HTR-8/SVneo (cell line): ENCODE measurements at regions not wholly inside any gene's neighbourhood (a gene's known extent, or its start where the extent isn't known, plus 50 kb on each side); places are given as distances from the start of the nearest gene placed in this dataset.

Source experiments
- DNase-seq: peaks from one replicate; pipeline ENCODE4 v3.0.0; 2011; ENCODE audit warnings: low spot score, mixed read lengths; ENCODE audit not compliant: insufficient read length
- FAIRE-seq: peaks from 2 replicates; lab custom pipeline; 2011; peaks lifted over from hg19 to GRCh38; lab: Jason Lieb, UNC

- FAIRE-seq (no peak), DNase-seq (no peak)
Observed at GRCh38 chr1:5376538-5377247, 615.5 kb downstream of the NPHP4 start.

DNA sequence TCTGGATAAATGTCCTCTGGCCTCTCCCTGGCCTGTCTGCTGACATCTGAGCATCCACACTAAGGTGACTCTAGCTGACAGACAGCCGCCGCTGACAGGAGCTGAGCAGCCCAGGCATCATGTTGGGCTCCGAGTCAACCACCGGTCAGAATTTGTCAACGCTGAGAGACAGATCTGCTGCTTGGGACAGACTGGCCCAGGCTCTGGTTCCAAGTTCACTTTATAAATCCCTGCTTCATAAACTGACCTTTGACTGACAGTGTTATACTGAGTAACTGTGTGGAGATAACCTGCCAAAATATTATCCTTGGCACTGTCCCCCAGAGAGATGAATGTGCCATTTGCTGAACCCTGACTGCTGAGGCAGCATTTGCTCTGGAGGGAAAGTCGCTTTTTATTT lies 616.7 kb downstream of the NPHP4 start:
- DNase-seq (no peak), FAIRE-seq (no peak)

GRCh38 chr1:5374192-5374591 lies 618.0 kb downstream of the NPHP4 start:
- FAIRE-seq (no peak), DNase-seq (no peak)

- DNase-seq (no peak), FAIRE-seq (no peak)
Observed at GRCh38 chr1:5373281-5373680, 618.9 kb downstream of the NPHP4 start.

DNA sequence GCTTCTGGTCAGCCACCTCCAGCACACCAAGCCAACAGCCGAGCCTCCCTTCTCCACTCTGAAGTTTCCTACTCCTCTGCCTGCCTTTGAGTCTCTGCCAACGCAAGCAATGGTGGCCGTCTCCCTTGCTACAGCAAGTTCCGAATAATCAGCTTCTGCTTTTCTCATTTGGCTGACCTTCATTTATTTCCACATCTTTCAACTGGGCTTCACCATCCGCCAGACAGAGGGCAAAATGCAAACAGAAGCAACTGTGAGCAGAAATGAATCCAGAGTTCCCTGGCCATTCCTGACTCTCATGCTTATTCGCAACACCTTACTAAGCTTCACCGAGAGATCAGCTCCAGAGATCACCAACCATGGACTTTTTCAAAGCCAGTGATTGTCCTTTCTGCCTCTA lies 621.0 kb downstream of the NPHP4 start:
- no peak for DNase-seq
- no peak for FAIRE-seq

DNA sequence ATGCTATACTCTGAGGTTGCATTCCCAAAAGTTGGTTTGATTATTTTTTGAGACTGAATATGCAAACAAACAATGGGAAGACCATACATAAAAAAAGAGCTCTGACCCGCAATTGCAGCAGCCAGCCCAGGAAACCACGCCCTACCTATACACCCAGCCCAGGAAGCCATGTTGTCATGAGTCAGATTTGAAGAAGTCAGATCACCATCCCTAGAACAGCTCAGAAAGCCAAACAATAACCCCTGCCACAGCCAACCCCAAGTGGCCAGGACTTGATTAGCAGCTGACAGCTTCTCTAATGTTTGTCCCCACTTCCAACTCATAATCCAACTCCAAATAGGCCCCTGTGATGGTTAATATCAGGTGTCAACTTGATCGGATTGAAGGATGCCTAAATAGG lies 621.9 kb downstream of the NPHP4 start:
- DNase-seq (no peak), FAIRE-seq (no peak)

- FAIRE-seq (no peak), DNase-seq (no peak)
Observed at GRCh38 chr1:5369223-5369622, 623.0 kb downstream of the NPHP4 start.

- DNase-seq (no peak), FAIRE-seq (no peak)
Observed at GRCh38 chr1:5368201-5368600, 624.0 kb downstream of the NPHP4 start.

- FAIRE-seq, result no peak
- DNase-seq, result no peak
Observed at GRCh38 chr1:5367306-5367705, 624.9 kb downstream of the NPHP4 start.

GRCh38 chr1:5365751-5366150 lies 626.5 kb downstream of the NPHP4 start:
- FAIRE-seq (no peak), DNase-seq (no peak)

DNA sequence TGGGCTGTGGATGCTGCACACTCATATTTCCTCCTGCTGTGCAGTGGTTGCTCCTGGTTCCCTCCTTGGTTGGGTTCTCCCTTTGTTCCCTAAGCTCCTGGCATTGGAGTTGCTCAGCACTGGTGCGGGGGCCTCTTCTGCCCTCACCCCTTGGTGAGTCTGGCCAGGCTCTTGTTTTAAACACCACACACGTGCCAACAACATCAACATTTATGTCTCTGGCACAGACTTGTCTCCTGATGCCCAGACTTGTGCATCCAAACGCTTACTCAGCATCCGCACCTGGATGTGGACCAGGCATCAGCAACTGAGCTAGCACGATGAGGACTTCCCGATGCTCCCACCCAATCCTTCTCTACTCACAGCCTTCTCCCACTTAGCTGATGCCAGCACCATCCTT lies 627.6 kb downstream of the NPHP4 start:
- FAIRE-seq, result no peak
- no peak for DNase-seq

- DNase-seq (no peak), FAIRE-seq (no peak)
Observed at GRCh38 chr1:5354681-5355080, 637.5 kb downstream of the NPHP4 start.

DNA sequence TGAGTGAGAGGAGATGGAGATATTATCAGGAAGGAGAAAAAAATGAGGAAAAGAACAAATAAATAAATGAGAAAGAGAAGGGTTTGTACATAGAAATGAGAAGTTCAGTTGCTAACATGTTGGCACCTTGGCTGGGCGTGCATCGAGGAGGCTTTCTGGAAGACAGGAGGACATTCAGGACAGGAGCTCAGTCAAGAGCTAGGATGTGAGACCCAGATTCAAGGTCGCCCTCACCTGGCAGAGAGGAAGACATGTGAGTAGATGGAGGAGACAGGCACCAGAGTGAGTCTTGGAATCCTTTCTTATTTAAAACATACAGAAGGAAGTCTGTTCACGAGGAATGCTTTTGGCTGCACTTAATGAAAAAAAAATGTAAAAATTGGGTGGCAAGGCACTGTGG lies 640.9 kb downstream of the NPHP4 start:
- FAIRE-seq (no peak), DNase-seq (no peak)

DNA sequence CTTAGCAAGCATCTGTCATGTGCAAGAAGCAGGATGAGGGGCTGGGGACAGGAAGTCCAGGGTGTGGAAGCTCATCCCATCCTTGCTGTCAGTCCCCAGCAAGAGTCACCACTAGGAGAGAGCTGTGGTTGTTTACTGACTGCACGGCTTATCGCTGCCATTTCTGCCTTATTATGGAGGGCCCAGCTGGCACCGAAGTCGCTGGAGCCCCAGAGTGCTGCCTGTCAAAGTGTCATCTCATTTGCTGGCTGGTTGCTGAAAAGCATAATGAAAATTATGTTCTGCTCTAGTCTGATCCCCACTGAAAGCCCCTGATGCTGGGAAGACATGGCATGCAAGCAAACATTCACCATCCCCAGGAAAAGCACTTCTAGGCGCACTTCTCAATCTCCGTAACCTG lies 642.7 kb downstream of the NPHP4 start:
- DNase-seq (no peak), FAIRE-seq (no peak)

DNA sequence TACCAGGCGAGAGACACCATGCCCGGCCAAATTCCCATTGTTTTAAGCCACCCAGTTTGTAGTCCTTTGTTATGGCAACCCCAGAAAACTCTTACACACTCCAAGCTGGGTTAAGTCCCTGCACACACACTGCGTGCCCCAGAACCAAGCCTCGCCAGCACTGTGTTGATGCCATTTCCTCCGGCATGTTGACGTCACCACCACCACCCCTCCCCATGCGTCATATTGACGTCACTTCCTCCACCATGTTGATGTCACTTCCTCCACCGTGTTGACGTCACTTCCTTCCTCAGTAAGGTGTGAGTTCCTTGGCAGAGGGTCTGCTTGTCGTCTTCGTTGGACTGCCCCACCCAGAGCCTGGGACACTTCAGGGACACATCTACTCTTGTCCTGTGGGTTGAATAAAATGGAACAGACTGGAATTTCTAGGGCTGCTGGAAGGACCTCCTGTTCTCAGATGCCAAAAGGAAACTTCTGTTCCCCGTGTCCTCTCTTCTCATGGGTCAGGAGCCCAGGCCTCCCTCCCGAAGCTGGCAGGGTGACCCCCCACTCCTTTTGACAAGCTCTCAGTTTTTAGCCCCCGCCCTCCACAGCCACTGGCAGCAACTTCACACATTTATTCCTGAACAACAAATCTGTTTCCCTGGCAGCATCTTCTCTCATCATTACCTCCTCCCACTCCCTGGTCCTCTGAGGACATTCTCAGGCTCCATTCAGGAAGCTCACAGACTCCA lies 643.3 kb downstream of the NPHP4 start:
- no peak for DNase-seq
- FAIRE-seq, result no peak

- FAIRE-seq (no peak), DNase-seq (no peak)
Observed at GRCh38 chr1:5347726-5348125, 644.5 kb downstream of the NPHP4 start.

DNA sequence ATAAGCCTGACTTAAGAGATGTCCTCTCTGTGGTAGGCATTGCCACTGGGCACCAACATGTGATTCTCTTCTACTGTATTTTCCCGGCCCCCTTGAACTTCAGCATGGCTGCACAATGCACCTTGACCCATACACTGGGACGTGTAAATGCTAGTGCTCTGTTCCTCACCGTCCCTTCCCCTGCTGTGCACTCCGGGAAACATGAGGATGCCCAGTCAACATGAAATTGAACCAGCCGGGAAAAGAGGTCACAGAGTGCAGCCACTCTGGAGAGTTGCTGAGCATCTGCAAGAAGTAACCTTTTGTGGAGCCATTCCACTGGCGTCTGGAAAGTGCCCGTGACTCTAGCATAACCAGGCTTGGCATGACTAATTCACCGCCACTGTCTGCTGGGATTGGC lies 646.7 kb downstream of the NPHP4 start:
- no peak for FAIRE-seq
- no peak for DNase-seq

GRCh38 chr1:5343256-5344020 lies 648.8 kb downstream of the NPHP4 start:
- no peak for FAIRE-seq
- no peak for DNase-seq

DNA sequence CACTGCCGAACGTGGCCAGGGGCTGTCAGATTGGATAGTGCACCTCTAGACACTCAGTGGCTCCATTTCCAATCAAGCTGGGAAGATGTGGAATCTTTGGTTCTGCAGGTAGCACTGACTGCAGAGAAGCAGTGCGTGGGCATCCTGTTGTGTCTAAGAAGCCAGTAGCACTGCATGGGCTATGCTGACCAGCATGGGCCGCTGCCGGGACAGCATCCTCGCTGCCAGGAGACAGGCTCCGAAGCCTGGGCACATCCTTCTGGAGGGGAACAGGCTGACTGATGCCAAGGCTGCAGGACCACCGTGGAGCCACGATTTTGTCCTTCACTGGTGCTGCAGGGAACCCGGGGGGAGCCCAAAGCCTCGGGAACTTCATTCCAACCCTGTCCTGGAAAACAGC lies 649.4 kb downstream of the NPHP4 start:
- no peak for DNase-seq
- no peak for FAIRE-seq

- no peak for DNase-seq
- FAIRE-seq, result no peak
Observed at GRCh38 chr1:5342172-5342571, 650.1 kb downstream of the NPHP4 start.

- DNase-seq (no peak), FAIRE-seq (no peak)
Observed at GRCh38 chr1:5341471-5341870, 650.8 kb downstream of the NPHP4 start.
